Muscle of arm (tissue), 1 donor: ENCODE measurements at regions not wholly inside any gene's neighbourhood (a gene's known extent, or its start where the extent isn't known, plus 50 kb on each side); places are given as distances from the start of the nearest gene placed in this dataset.
"Not testable (repeated sequence)": the region's sequence is repeated elsewhere in the genome, so short reads cannot be mapped to it uniquely, and the experiment has no call there.

ENCODE experiments used
- DNase-seq: peaks from one replicate; pipeline ENCODE4 v3.0.0-alpha.2; 2013

GRCh38 chr1:95297906-95298305 is 63.9 kb downstream of the RWDD3 start:
- DNase-seq = not testable (repeated sequence)

- no peak for DNase-seq
These were observed 67.1 kb downstream of the RWDD3 start for GRCh38 chr1:95301091-95301490.

- no peak for DNase-seq
These were observed 67.6 kb downstream of the RWDD3 start for GRCh38 chr1:95301614-95302013.

- no peak for DNase-seq
These were observed 70.8 kb downstream of the RWDD3 start for GRCh38 chr1:95304803-95305202.

DNA sequence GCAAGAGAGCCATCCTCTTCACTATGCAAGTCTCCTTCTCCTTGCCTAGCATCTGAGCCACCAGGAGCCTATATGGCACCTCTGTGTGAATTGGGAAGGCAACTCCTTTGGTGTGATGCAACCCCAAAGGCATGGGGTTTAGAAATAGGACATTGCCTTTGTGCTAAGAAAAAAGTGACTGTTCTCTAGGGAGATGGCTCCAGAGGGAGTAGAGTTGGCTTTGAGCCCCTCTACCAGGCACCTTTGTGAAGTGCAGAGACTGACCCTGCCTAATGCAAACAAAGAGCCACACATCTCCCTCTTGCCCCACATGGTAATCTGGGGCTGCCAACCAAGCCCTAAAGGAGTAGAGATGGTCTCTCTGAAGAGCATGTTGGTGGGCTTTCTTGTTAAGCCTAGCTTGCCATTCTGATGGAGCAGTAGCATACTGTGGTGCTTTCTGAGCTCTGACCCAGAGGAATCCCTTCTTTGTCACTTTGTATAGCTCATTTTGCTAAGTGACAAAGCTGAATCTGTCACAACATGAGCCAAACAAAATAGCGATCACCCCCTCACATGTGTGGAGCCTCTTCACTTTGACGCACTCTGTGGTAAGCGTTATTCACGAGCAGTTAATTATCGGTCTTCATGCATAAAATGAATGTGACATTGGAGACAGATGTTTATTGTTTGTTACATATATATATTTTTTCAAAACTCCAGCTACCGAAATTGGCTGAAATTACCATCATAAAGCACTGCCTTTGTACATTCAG is 74.4 kb downstream of the RWDD3 start:
- DNase-seq = no peak

- peak; percentile 42 for DNase-seq
These were observed 75.0 kb downstream of the RWDD3 start for GRCh38 chr1:95309031-95309471.

- DNase-seq = no peak
These were observed 77.0 kb downstream of the RWDD3 start for GRCh38 chr1:95311014-95311413.

GRCh38 chr1:95311762-95312161 is 77.8 kb downstream of the RWDD3 start:
- no peak for DNase-seq

GRCh38 chr1:95312181-95312580 is 78.2 kb downstream of the RWDD3 start:
- DNase-seq = no peak

DNA sequence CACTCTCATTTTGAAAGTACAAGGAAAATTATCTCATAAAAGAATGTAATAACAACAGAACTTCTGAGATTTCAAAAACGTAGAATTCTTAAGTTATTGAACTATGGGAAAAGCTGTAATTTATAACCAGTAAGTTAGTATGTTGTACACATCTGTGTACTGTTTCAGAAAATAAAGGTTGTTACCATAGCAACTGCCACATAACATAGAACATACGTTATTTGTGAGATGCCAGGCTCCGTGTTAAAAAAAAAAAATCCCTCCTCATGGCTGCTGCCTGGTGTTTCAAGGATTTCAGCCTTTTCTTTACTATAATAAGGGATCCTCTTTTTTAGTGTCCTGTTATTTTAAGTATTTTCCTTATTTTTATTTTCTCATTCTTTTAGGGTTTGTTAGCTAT is 79.5 kb downstream of the RWDD3 start:
- no peak for DNase-seq

GRCh38 chr1:95321531-95321930 is 87.5 kb downstream of the RWDD3 start:
- DNase-seq = no peak

GRCh38 chr1:95323123-95323522 is 89.1 kb downstream of the RWDD3 start:
- DNase-seq = no peak

DNA sequence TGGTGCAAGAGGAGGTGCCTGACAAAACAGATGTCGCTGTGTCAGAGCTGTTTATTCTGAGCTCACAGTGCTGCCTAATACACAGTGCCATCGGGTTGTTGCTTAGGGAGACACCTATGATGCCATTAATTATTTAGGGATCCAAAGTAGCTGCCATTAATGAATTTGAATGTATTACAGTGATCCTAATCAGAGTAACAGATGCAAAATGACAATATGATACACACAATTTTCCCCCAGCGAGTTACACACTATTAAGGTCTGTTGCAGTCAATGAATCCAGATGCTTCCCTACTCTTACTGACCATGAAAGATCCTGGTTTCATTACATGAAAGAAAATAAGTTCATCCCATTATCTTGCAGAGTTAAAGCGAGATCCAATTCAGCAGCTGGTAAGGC is 91.3 kb downstream of the RWDD3 start:
- DNase-seq = no peak

GRCh38 chr1:95326023-95326422 is 92.0 kb downstream of the RWDD3 start:
- no peak for DNase-seq

DNA sequence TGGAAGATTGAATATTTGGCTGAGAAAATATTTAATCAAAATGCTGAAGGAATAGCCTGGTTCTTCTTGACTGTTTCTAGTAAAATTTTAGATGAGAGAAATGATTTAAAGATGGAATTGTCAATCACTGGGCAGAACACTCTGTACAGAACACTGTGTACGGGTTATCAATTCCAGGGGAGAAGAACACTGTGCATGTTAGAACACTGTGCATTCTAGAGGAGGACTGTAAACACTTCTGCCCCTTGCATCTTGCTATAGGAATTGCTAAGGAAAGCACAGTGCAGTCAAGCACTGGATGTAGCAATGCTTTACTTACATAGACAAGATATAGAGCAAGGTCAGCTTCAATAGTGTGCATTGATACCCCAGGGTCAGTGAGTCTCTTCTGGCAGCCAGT is 98.7 kb downstream of the RWDD3 start:
- no peak for DNase-seq

GRCh38 chr1:95339377-95339776 is 105.4 kb downstream of the RWDD3 start:
- no peak for DNase-seq

DNA sequence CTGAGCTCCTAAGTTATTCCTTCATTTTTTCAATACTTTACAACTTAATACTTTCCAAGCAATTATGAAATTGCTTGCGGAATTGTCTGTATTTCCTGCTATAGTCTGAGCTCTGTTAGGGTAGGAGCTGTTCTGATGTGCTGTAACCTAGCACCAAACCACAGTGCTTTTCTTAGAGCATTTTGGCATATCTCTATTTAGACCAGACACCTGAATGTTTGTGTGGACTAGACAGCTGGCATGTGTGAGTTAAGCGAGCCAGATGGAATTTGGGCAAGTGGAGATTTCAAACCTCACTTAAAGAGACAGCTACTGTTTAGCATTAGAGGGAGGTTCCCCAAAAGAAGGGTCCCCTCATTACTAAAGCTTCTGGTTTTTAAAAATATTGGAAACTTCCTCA is 106.1 kb downstream of the RWDD3 start:
- DNase-seq = no peak

GRCh38 chr1:95352767-95353166 is 118.8 kb downstream of the RWDD3 start:
- DNase-seq = no peak

GRCh38 chr1:95353194-95353593 is 119.2 kb downstream of the RWDD3 start:
- DNase-seq = no peak

DNA sequence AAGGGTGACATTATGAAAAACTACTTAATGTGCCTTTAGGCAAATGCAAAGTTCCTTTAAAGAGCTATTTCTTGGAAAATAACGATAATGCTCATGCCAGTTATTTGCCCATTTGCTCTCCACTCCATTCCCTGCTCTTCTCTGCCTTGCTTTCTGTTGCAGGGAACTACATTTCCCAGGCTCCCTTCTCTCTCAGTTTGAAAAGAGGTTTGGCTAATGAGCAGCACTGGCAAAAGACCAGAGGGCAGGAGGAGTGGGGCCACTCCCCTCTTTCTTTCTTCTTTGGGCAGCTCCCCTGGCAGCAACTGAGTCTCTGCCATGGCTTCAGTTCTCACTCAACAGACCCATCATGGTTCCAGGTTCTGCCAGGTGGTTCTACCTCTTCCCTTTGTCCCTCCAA is 130.5 kb downstream of the RWDD3 start:
- DNase-seq = no peak

DNA sequence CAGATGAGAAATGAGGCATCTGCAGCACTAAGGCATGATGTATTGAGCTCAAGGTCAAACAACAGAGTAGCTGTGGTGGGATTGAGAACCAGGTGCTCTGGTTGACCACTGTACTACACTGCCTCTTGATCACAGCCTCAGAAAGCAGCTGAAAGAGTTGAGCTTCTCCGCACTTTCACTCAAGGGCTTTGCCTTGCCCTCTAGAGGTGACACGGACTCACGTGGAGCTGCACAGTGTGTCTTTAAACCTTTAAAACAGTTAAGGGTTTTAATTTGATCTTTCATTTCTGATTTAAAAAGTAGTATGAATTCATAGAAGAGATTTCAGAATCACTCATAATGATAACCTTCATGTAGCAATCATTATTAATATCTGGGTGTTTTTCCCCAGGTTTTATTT is 132.5 kb downstream of the RWDD3 start:
- DNase-seq = no peak

GRCh38 chr1:95368178-95368577 is 134.2 kb downstream of the RWDD3 start:
- DNase-seq = no peak

- DNase-seq = no peak
These were observed 136.1 kb downstream of the RWDD3 start for GRCh38 chr1:95369985-95370690.
